ENCODE measurements at regions not wholly inside any gene's neighbourhood (a gene's known extent, or its start where the extent isn't known, plus 50 kb on each side); places are given as distances from the start of the nearest gene placed in this dataset.

DNA sequence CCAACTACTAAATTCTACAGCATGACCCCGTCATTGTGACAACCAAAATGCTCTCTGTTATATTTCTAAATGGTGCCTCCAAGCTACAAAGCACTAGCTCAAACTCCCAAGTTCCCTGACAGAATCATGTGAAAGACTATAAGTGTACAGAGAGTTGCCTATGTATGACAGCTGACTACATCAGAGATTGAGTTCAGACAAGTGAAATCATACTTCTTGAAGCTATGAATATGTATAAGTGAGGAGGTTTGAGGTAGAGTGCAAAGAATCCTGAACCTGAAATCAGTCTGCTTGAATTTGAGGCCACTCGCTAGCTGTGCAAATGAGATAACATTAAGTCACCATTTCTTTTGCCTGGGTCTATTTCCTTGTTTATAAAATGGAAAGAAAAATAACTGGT lies 63.9 kb upstream of the TP63 start:
- Histone ChIP-seq H3K4me1 (ENCODE audit: control insufficient read depth, insufficient read depth, low read length) (peaks cover 62% of the 10 kb centered on the region), H3K9ac (ENCODE audit: control insufficient read depth, insufficient read depth, low read length) (no peak overlapping the region), H3K9me3 (replicated peaks; ENCODE audit: control insufficient read depth, insufficient read depth, low read length) (no peaks in the 10 kb centered on the region), H4K20me1 (ENCODE audit: control insufficient read depth, insufficient read depth) (no peaks in the 10 kb centered on the region), H3K4me2 (ENCODE audit: control insufficient read depth, insufficient read depth) (peak overlapping the region; percentile 75), H3K4me3 (peak overlapping the region; percentile 28; the same call in 1 of the 2 replicates), H2AFZ (ENCODE audit: control insufficient read depth, low read depth, low read length) (peak overlapping the region; percentile 20; the same call in 1 of the 2 replicates), H3K36me3 (ENCODE audit: control insufficient read depth in 2 of 2, insufficient read depth in 2 of 2, low read length in 1 of 2) (no peaks in the 10 kb centered on the region), H3K79me2 (ENCODE audit: control insufficient read depth, insufficient read depth, low read length) (no peaks in the 10 kb centered on the region), H3K27ac (ENCODE audit: control insufficient read depth, insufficient read depth) (peak overlapping the region; percentile 71), H3K27me3 (replicated peaks in 1 of 2; ENCODE audit: control insufficient read depth in 2 of 2, insufficient read depth in 2 of 2, low read length in 1 of 2) (no peaks in the 10 kb centered on the region)
- ATAC-seq: peak; percentile 24
- peak; percentile 49 for FAIRE-seq
- CTCF ChIA-PET: interaction anchor here (0.6 to 1.8 kb wide), 5 partner anchors 20 to 381 kb away, joined by 3 to 5 read pairs (median 4); no protein-coding TSS in a partner anchor
- POLR2A ChIA-PET: interaction anchor here (1.0 kb wide), 1 partner anchor 18 kb away, joined by 3 read pairs; no protein-coding TSS in a partner anchor
- no TSS peak for BruUV-seq (replicated peaks)
- intact Hi-C loops (cut with micrococcal nuclease; ENCODE audit: unreplicated experiment): loop anchor here (5.0 to 10.0 kb wide), 3 partner anchors 65 to 377 kb away; partner anchors contain the start of gene TP63
- peak; percentile 28 for DNase-seq (ENCODE audit: low read depth, low spot score)
- 48% methylated on average over 2 of the region's 2 CpGs for WGBS (ENCODE audit: insufficient coverage, insufficient replicate concordance, low lambda C conversion rate, missing lambda C conversion rate)
- SMC1A ChIA-PET (ENCODE audit: uncharacterized antibody, unreplicated experiment): interaction anchor here (0.8 to 2.3 kb wide), 18 partner anchors 9 to 215 kb away, joined by 3 to 13 read pairs (median 4); partner anchors contain the start of gene TP63
- in situ Hi-C loops (cut with MboI): no loop called here
- RAD21 ChIA-PET (ENCODE audit: unreplicated experiment): interaction anchor here (0.6 to 2.7 kb wide), 13 partner anchors 20 to 295 kb away, joined by 3 to 17 read pairs (median 4); partner anchors contain the start of gene TP63
- TF ChIP-seq, protein P1, sequence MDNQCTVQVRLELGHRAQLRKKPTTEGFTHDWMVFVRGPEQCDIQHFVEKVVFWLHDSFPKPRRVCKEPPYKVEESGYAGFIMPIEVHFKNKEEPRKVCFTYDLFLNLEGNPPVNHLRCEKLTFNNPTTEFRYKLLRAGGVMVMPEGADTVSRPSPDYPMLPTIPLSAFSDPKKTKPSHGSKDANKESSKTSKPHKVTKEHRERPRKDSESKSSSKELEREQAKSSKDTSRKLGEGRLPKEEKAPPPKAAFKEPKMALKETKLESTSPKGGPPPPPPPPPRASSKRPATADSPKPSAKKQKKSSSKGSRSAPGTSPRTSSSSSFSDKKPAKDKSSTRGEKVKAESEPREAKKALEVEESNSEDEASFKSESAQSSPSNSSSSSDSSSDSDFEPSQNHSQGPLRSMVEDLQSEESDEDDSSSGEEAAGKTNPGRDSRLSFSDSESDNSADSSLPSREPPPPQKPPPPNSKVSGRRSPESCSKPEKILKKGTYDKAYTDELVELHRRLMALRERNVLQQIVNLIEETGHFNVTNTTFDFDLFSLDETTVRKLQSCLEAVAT (IDR thresholded peaks at IDR 0.05): no peak
- TF ChIP-seq SMARCA5 (IDR thresholded peaks at IDR 0.05) (no peak), CREM (IDR thresholded peaks at IDR 0.05; ENCODE audit: low read depth) (0 out of 2 replicates have a peak, but pooled peaks have one; percentile 11), TCF12 (IDR thresholded peaks at IDR 0.05; ENCODE audit: low read depth, low read length) (no peak), TCF3 (IDR thresholded peaks at IDR 0.05; ENCODE audit: borderline replicate concordance, insufficient read depth, low read depth, low read length) (no peak), PAX8 (IDR thresholded peaks at IDR 0.05) (no peak), CREB1 (IDR thresholded peaks at IDR 0.05; ENCODE audit: low read depth) (peak; percentile 78), BRCA1 (IDR thresholded peaks at IDR 0.05; ENCODE audit: low read depth, low read length) (no peak), SPI1 (IDR thresholded peaks at IDR 0.05; ENCODE audit: borderline replicate concordance, insufficient read depth, low read depth, low read length) (no peak), ZBTB40 (IDR thresholded peaks at IDR 0.05; ENCODE audit: borderline replicate concordance) (no peak), RB1 (IDR thresholded peaks at IDR 0.05; ENCODE audit: borderline replicate concordance) (no peak), POU2F2 (IDR thresholded peaks at IDR 0.05; ENCODE audit: borderline replicate concordance, low read depth, low read length) (peak; percentile 76; the same call in 2 of the 3 replicates)
- TF ChIP-seq, protein P2, sequence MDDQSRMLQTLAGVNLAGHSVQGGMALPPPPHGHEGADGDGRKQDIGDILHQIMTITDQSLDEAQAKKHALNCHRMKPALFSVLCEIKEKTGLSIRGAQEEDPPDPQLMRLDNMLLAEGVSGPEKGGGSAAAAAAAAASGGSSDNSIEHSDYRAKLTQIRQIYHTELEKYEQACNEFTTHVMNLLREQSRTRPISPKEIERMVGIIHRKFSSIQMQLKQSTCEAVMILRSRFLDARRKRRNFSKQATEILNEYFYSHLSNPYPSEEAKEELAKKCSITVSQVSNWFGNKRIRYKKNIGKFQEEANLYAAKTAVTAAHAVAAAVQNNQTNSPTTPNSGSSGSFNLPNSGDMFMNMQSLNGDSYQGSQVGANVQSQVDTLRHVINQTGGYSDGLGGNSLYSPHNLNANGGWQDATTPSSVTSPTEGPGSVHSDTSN (IDR thresholded peaks at IDR 0.05; ENCODE audit: insufficient replicate concordance, low read depth, low read length): no peak
- TF ChIP-seq, protein P3, sequence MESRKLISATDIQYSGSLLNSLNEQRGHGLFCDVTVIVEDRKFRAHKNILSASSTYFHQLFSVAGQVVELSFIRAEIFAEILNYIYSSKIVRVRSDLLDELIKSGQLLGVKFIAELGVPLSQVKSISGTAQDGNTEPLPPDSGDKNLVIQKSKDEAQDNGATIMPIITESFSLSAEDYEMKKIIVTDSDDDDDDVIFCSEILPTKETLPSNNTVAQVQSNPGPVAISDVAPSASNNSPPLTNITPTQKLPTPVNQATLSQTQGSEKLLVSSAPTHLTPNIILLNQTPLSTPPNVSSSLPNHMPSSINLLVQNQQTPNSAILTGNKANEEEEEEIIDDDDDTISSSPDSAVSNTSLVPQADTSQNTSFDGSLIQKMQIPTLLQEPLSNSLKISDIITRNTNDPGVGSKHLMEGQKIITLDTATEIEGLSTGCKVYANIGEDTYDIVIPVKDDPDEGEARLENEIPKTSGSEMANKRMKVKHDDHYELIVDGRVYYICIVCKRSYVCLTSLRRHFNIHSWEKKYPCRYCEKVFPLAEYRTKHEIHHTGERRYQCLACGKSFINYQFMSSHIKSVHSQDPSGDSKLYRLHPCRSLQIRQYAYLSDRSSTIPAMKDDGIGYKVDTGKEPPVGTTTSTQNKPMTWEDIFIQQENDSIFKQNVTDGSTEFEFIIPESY (IDR thresholded peaks at IDR 0.05): no peak

Measured in GM12878 (cell line).